ENCODE measurements at regions not wholly inside any gene's neighbourhood (a gene's known extent, or its start where the extent isn't known, plus 50 kb on each side); places are given as distances from the start of the nearest gene placed in this dataset.
A peak's percentile ranks its signal among the peaks of the same experiment; 100 is the strongest.
"Not testable (repeated sequence)": the region's sequence is repeated elsewhere in the genome, so short reads cannot be mapped to it uniquely, and the experiment has no call there.

DNA sequence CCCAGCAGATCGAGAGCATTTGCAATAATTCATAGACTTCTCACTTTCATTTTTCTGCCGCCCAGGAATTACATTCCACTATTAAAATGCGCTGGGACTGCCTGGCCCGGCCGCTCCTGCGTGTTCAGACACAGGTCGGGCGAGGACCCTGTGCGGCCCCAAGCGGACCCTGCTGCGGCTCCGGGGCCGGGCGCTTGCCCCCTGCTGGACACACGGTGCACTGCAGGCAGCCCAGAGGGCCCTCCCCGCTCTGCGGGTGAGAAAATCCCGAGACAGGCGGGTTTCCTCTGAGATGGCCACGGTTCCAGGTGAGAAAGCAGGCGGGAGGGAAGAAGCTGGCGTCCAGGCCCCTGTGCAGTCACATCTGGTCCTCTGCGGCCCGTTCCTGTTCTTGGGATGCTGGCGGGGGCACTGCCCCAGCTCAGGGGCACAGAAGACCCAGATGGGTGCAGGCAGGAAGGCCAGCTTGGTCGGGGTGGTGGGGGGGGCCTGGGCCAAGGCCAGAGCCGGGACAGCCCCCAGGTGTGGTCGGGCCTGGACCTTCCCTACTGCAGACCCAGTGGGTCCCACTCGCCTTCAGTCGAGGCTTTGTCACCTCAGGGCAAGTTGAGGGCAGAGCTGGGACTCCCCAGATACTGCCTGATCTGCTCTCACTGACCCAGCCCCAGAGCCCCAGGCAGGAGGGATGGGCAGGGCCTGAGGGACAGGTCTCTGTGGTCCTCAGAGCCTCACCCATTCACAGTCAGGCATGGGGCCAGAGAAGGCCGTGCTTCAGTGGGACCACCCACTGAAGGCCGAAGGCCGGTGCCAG is 135.1 kb downstream of the FAM53A start:
- in situ Hi-C loops (cut with HindIII; ENCODE audit: low pct_unique_long_range_greater_than_20kb, low sequenced_read_pairs) = not testable (repeated sequence)
- DNase-seq (ENCODE audit: low read depth) = peak; percentile 33

DNA sequence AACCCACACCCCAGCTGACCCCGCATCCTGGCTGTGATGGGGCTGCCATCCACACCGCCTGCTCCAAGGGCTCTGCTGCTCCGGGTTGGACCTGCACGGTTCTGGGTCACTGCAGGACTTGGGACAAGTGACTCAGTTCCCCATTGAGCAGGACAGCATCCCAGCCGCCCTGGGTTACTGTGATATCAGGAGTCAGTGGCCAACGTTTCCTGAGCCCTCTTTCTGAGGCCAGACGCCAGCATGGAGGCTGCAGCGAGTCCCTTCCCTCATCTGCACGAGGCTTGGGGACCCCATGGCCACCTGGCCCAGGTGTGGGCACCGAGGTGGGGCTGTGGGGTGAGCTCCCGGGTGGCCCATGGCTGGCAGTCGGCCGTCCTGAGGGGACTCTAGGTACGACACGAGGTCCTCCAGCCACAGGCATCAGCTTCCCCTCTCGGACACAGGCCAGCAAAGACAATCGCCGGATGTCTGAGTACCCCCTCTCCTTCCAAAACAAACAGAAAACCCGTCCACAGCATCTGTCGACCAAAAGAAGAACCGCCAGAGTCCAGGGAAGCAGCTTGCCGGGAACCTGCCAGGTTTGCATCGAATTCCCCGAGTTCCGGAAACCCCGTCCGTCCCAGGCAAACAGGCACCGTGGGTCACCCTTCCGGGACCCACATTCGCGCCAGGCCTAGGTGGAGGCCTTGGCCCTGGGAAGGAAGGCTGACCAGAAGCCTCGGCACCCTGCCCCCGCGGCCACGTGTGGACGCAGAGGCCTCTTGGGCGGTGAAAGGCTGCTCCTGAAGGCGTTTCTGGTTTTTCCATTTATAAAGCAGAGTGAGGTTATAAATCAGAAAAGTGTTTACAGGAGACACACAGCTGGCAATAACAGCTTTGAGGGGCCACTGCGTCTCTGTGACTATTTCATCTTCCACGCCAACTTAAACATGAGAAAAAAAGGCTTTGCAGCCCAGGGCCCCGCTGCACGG is 136.0 kb downstream of the FAM53A start:
- DNase-seq (ENCODE audit: low read depth) = no peak
- in situ Hi-C loops (cut with HindIII; ENCODE audit: low pct_unique_long_range_greater_than_20kb, low sequenced_read_pairs) = no loop called here

DNA sequence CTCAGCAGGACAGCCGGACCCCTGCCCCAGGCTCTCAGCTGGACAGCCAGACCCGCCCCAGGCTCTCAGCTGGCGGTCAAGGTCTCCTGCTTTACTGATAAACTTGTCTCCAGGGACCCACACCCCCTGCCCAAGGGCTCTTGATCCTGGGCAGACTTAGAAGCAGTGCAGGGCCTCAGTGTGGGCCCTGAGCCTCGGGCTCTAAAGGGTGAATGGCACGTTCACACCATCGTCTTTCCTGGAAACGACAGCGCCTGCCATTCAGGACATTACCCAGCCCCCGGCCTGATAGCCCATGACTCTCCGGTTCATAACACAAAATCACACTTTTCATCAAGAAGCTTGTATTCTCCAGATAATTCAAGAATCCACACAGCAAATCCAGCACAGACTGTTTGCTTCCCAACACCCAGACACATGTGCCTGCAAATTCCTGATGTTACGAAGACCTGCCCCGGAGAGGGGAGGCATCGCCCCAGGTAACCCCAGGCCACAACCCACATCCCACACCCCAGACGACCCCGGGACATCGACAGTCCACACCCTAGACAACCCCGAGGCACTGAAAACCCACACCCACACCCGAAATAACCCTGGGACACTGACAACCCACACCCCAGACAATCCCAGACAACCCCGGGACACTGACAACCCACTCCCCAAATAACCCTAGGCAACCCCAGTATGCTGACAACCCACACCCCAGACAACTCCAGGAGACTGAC is 136.8 kb downstream of the FAM53A start:
- in situ Hi-C loops (cut with HindIII; ENCODE audit: low pct_unique_long_range_greater_than_20kb, low sequenced_read_pairs) = no loop called here
- no peak for DNase-seq (ENCODE audit: low read depth)

DNA sequence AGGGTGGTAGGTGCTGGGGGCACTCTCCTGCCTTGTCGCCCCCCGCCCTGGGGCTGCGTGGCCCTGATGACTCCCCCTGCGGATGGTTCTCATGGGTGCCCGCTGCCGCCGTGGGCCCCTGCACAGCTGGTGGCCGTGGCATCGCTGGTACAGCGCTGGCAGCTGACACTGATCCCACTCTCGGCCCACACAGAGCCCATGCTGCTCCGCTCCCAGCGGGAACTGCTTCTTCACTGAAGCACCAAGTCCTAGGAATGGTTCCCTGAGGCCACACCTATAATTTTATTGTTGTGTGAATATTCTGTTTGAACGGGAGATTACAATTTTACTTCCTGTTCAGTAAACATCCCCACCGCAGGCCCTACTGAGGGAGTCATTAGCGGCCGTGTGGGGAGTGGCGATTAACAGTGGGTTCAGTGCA is 138.6 kb upstream of the NKX1-1 start:
- in situ Hi-C loops (cut with HindIII; ENCODE audit: low pct_unique_long_range_greater_than_20kb, low sequenced_read_pairs) = no loop called here
- DNase-seq (ENCODE audit: low read depth) = no peak

DNA sequence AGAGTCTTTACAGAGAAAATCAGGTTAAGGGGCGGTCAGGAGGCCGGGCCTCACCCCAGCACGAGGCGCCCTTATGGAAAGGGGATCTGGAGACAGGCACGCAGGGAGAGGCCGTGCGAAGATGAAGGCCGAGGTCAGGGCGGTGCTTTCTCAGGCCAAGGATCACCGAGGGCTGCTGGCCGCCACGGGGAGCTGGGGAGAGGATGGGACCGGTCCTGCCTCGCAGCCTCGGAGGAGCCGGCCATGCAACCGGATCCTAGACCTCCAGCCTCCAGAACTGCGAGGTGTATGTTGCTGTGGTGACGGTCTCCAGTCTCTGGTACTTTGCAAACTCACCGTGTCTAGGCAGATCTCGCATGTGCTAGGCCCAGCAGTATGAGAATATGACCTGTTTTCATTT is 138.2 kb upstream of the NKX1-1 start:
- in situ Hi-C loops (cut with HindIII; ENCODE audit: low pct_unique_long_range_greater_than_20kb, low sequenced_read_pairs); DNase-seq (ENCODE audit: low read depth): not testable (repeated sequence)

DNA sequence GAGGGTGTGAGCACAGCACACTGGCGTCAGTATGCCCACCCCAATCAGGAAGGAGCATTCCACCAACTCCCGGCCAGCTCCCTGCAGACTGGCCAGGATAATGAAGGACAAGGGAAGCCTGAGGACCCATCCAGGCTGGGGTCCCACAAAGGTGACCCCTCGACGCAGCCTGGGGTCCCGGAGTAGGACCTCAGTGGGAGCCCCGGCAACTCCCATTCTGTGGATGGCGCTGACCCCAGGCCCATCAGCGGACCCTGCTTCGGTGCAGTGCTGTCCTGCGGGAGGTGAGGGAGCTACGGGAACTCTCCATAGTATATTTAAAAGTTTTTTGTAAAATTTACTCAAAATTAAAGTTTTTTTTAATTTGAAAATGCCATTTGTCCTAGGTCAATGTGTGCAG is 137.7 kb upstream of the NKX1-1 start:
- in situ Hi-C loops (cut with HindIII; ENCODE audit: low pct_unique_long_range_greater_than_20kb, low sequenced_read_pairs) = no loop called here
- no peak for DNase-seq (ENCODE audit: low read depth)

DNA sequence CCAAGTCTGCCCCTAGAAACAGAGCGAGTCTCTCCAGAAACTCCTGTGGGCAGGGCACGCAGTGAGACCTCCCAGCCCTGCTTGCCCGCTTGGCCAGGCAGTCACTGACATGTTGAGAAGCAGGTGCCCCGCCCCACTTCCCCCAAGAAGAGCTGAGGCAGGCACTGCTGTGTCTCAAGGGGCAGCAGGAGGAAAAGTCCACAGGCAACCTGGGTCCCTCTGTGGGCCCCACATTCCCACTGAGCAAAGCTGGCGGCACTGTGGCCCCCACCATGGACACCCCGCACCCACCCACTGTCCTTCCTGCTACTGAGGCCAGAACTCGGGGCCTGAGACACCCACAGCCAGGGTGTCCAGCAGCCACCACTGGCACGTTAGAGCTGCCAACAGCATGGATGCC is 137.3 kb upstream of the NKX1-1 start:
- in situ Hi-C loops (cut with HindIII; ENCODE audit: low pct_unique_long_range_greater_than_20kb, low sequenced_read_pairs) = no loop called here
- no peak for DNase-seq (ENCODE audit: low read depth)

DNA sequence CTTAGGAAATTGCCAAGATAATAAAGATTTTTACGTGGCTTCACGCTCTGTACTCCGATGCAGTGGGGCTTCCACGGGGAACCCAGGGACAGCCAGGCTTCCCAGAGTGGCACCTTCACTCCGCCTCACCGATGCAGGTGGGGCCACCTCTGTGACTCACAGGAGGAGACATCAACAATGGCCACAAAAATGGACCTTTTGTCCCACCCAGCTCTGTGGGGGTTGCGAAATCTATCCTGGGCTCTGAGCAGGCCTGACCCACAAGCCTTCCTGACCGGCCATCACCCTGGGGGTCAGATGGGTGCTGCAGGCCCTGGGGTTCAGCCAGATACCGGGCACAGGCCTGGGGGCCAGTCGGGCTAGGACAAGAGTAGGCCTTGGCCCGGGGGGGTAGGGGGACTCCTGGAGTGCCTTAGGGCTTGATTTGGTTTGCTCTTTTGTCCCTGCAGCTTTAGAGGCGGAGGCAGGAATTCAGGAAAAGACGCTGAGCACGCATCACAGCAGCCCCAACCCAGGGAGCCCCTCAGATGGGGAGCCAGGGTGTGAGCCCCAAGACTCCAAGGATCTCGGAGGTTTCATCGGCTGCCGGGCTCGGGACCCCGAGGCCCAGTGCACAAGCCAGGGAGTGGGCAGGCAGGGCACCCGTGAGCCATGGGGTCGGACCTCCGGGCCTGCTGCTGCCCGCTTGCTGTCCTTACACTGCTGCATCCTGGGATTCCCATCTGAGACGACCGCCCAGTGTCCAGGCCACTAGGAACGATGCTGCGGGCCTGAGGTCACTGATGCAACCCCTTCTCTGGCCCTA is 136.5 kb upstream of the NKX1-1 start:
- DNase-seq (ENCODE audit: low read depth) = no peak
- in situ Hi-C loops (cut with HindIII; ENCODE audit: low pct_unique_long_range_greater_than_20kb, low sequenced_read_pairs) = no loop called here

- DNase-seq (ENCODE audit: low read depth) = no peak
- in situ Hi-C loops (cut with HindIII; ENCODE audit: low pct_unique_long_range_greater_than_20kb, low sequenced_read_pairs) = no loop called here
These were observed 135.9 kb upstream of the NKX1-1 start for GRCh38 chr4:1542226-1542490.

DNA sequence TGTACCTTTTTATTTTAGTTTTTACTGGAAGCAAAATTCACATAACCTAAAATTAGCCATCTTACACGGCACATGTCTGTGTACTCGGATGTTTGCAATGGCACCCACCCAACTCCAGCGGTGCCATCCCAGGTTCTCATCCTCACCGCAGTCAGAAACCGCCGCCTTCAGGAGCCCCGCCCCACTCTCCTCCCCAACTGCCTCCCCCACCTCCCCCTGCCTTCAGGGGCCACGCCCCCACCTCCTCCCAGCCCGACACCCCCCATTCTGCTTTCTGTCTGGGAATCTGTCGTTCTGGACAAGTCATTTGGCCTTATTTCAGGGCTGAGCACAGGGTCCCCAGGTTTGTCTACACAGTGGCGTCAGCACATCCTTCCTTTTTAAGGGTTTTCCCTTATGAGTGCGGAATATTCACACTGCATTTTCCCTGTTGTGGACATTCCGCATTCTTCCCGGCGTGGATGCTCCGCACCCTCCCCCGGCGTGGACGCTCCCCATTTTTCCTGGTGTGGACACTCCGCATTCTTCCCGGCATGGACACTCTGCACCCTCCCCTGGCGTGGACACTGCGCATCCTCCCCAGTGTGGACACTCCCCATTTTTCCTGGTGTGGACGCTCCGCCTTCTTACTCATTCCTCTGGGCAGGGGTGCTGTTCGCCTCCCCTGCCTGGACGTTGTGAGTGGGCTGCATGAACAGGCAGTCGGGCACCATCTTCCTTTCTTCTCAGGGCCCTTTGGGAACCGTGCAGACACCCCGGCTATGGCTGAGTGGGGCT is 135.4 kb upstream of the NKX1-1 start:
- in situ Hi-C loops (cut with HindIII; ENCODE audit: low pct_unique_long_range_greater_than_20kb, low sequenced_read_pairs) = no loop called here
- DNase-seq (ENCODE audit: low read depth) = no peak

- no peak for DNase-seq (ENCODE audit: low read depth)
- in situ Hi-C loops (cut with HindIII; ENCODE audit: low pct_unique_long_range_greater_than_20kb, low sequenced_read_pairs) = no loop called here
These were observed 134.5 kb upstream of the NKX1-1 start for GRCh38 chr4:1540601-1541375.

DNA sequence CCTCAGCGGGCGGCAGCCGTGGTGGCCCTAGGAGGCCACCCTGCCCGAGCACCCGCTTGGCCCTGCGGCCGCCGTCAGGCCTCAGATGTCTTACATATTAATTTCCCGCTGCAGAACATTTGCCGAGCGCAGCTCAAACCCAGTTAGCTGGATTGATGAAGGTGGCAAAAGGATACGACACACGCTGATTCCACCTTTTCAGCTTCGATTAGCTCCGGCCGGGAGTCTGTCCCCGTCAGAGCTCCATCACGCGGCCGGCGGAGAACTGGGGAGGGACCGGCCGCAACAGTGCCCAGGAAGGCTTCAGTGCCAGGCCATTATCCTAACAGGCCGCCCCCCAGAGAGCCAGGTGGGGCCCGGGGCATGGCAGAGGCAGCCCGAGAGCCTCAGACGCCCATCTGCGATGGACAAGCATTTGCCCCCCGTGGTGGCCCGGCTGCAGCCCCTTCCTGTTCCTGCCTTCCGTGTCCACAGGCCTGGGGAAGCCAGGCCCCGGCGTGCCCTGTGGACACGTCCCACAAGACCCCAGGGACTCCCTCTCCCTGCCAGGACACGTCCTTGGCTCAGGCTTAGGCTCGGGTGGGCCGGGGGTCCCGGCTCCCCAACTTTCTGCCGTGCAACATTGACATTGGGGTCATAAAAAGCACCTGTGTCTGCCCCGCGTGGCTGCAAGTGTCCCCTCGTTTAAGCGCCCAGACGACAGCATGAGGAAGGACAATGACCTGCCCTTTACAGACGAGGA is 133.8 kb upstream of the NKX1-1 start:
- in situ Hi-C loops (cut with HindIII; ENCODE audit: low pct_unique_long_range_greater_than_20kb, low sequenced_read_pairs) = no loop called here

GRCh38 chr4:1538941-1539772 is 132.9 kb upstream of the NKX1-1 start:
- in situ Hi-C loops (cut with HindIII; ENCODE audit: low pct_unique_long_range_greater_than_20kb, low sequenced_read_pairs) = no loop called here

More for the DNA sequence above, 133.8 kb upstream of the NKX1-1 start:
- no peak for DNase-seq (ENCODE audit: low read depth)

DNA sequence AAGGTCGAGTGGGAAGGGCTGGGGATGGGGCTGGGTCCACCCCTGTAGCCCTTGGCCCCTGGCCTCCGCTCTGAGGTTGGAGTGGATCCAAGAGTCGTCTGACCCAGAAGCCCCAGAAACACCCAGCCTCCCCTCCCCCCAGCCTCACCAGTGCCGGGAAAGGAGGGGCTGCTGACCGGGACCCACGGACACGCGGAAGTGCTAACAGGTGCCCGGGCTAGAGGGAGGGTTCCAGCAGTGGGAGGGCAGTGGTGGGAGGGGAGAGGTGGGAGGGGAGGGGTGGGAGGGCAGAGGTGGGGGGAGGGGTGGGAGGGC is 131.8 kb upstream of the NKX1-1 start:
- no peak for DNase-seq (ENCODE audit: low read depth)
- in situ Hi-C loops (cut with HindIII; ENCODE audit: low pct_unique_long_range_greater_than_20kb, low sequenced_read_pairs) = no loop called here

More at GRCh38 chr4:1538941-1539772, 132.9 kb upstream of the NKX1-1 start:
- DNase-seq (ENCODE audit: low read depth) = no peak

DNA sequence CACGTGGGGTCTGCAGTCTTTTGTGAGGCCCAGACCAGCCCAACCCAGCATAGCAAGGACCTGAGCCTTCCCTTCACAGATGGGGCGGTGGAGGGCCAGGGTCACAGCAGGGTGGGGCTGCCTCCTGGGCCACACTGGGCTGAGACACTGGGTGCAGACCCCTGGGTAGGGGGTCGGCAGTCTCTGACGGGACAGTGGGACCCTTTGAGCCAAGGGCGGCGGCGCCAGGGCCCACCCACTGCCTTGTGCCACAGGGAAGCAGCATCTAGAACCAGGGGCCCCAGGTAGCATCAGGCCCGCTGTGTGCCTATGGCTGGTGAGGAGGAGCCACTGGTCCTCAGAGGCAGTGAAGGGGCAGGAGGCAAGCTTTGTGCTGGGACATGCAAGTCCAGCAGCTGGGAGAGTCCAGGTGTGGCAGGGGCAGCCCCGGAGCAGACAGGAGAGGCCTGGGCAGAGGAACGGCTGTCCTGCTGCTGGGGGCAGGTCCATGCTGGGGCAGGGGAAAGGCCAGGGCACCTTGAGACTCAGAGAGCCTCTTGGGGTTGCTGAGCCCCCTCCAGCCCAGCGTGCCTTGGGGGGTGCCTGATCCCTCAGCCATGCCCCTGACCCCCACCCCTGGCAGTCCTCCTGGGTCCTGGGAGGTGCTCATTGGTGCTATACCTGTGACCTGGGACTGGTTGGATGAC is 131.3 kb upstream of the NKX1-1 start:
- in situ Hi-C loops (cut with HindIII; ENCODE audit: low pct_unique_long_range_greater_than_20kb, low sequenced_read_pairs) = no loop called here
- DNase-seq (ENCODE audit: low read depth) = no peak

Measured in Caki2 (cell line).